Lower leg skin (tissue), 4 donors: ENCODE measurements at regions not wholly inside any gene's neighbourhood (a gene's known extent, or its start where the extent isn't known, plus 50 kb on each side); places are given as distances from the start of the nearest gene placed in this dataset.
"Not testable (repeated sequence)": the region's sequence is repeated elsewhere in the genome, so short reads cannot be mapped to it uniquely, and the experiment has no call there.

Experiments
- DNase-seq, 2 donors: peaks; one replicate each; pipeline ENCODE4 v3.0.0-alpha.2; 2019; ENCODE audit warnings: low spot score in 2 of 2
- H3K4me3 ChIP-seq: fragments of 200-600 bp; sonication (generic); 2 replicates; pipeline ENCODE4 v1.5.1; 2017; ENCODE audit warnings: mild to moderate bottlenecking, low read depth; ENCODE audit not compliant: poor library complexity, severe bottlenecking
- POLR2A ChIP-seq, 2 donors: fragments of 450-650 bp; IDR thresholded peaks; one replicate each; pipeline ENCODE4 v1.6.1; 2016 to 2017; ENCODE audit warnings: antibody characterized with exemption in 2 of 2, mild to moderate bottlenecking in 1 of 2, moderate library complexity in 1 of 2
- WGBS, 2 donors: methylation state at CpG; one replicate each; pipeline ENCODE4 v1.1.5; 2018; 5-methylcytosine and 5-hydroxymethylcytosine counted together
- intact Hi-C: fragments of 100-400 bp; cut with DNase I; formaldehyde crosslinking; loops from one replicate; pipeline ENCODE4 v1.15.0; 2023; ENCODE audit warnings: low total_unique reads
- TF ChIP-seq, protein P1 (sequence below), 3 donors: fragments of 450-650 bp; IDR thresholded peaks; one replicate each; pipeline ENCODE4 v1.5.1; 2016; ENCODE audit warnings: antibody characterized with exemption in 3 of 3, mild to moderate bottlenecking in 3 of 3, moderate library complexity in 2 of 3

DNA sequence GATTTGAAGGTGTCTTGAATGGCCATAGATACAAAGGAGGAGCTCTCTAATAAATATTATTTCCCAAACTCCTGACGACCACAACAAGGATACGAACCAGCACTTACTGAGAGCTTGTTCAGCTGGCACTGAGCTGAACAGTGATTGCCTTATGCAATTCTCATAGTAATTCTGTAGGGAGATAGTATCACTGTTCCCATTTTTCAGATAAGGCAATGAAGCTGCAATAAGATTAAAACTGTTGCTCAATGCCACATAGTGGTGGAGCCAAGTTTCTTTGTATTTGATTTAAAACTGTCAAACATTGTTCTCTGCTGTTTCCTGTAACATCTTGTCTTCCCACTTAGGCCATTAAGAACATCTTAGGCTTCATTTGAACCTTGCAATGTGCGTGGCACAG lies 163.9 kb downstream of the RPLP1 start:
- 77 to 80% methylated on average over 3 of the region's 3 CpGs for WGBS, 2 donors
- intact Hi-C loops = no loop called here
- DNase-seq = no peak
- TF ChIP-seq POLR2A (IDR thresholded peaks at IDR 0.05) = no peak
- TF ChIP-seq, protein P1, sequence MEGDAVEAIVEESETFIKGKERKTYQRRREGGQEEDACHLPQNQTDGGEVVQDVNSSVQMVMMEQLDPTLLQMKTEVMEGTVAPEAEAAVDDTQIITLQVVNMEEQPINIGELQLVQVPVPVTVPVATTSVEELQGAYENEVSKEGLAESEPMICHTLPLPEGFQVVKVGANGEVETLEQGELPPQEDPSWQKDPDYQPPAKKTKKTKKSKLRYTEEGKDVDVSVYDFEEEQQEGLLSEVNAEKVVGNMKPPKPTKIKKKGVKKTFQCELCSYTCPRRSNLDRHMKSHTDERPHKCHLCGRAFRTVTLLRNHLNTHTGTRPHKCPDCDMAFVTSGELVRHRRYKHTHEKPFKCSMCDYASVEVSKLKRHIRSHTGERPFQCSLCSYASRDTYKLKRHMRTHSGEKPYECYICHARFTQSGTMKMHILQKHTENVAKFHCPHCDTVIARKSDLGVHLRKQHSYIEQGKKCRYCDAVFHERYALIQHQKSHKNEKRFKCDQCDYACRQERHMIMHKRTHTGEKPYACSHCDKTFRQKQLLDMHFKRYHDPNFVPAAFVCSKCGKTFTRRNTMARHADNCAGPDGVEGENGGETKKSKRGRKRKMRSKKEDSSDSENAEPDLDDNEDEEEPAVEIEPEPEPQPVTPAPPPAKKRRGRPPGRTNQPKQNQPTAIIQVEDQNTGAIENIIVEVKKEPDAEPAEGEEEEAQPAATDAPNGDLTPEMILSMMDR (IDR thresholded peaks at IDR 0.05) = no peak
- H3K4me3 ChIP-seq = no peak overlapping the region

DNA sequence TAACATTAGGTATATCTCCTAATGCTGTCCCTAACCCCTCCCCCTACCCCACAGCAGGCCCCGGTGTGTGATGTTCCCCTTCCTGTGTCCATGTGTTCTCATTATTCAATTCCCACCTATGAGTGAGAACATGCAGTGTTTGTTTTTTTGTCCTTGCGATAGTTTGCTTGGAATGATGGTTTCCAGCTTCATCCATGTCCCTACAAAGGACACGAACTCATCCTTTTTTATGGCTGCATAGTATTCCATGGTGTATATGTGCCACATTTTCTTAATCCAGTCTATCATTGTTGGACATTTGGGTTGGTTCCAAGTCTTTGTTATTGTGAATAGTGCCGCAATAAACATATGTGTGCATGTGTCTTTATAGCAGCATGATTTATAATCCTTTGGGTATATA lies 164.5 kb downstream of the RPLP1 start:
- intact Hi-C loops, H3K4me3 ChIP-seq: not testable (repeated sequence)
- 91 to 94% methylated on average over 4 of the region's 4 CpGs for WGBS, 2 donors
- DNase-seq = peak in 1 of 2 donors; percentile 17

DNA sequence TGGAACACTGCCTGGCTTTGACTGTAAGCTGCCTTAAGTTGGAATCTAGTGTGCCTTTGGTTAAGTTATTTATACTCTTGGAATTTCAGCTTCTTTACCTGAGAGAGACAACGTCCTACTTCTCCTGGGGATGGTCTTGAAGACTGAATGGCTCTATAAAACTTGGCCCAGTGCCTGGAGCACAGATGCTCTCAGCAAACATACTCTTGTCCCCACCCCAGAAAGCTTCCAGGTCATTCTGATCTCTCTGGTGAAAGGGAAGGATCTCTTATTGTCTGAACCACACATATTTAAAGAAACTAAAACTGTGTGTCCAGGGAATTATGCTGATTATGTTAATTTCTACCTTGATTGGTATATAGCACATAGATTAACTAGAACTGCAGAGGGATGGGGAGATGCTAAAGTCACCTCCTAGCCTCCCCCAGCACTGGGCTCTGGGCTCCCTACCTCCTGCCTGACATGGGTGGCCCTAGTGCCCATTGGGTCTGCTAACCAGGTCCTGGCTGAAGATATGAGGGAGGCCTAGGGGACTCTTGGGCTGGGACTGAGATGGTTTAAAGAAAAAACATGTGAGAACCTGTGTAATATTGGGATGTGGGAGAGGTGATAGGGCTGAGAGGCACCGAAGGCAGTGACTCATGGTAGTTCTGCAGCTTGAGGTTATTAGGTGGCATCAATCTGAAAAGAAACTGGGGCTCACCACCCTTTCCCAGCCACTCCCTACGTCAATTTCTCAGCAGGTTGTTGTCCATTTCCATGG lies 171.0 kb downstream of the RPLP1 start:
- peak; percentile 12 to 37 for DNase-seq
- no peak overlapping the region for H3K4me3 ChIP-seq
- TF ChIP-seq POLR2A (IDR thresholded peaks at IDR 0.05) = no peak
- TF ChIP-seq, protein P1 (IDR thresholded peaks at IDR 0.05) = no peak
- intact Hi-C loops = no loop called here
- 55 to 61% methylated on average over 3 of the region's 3 CpGs for WGBS, 2 donors

DNA sequence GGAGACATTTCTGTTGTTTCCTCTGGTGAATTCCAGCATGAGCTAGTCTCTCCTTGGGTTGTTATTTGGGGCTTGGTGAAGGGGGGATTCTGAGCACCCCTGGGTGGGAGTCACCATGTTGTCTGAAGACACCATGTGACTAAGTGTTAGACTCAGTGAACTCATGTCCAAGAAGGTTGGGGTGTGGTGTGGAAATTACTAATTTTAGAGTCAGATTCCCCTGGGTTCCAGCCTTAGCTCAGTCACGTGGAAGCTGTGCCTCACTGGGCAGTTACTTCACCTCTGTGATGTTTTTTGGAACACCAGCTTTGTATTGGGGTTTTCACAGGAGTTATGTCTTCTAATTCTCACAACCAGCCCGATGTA lies 171.5 kb downstream of the RPLP1 start:
- 42 to 46% methylated on average over 2 of the region's 2 CpGs for WGBS, 2 donors
- no peak overlapping the region for H3K4me3 ChIP-seq
- TF ChIP-seq, protein P1 (IDR thresholded peaks at IDR 0.05) = no peak
- TF ChIP-seq POLR2A (IDR thresholded peaks at IDR 0.05) = no peak
- DNase-seq = peak; percentile 13 to 21
- intact Hi-C loops = no loop called here

DNA sequence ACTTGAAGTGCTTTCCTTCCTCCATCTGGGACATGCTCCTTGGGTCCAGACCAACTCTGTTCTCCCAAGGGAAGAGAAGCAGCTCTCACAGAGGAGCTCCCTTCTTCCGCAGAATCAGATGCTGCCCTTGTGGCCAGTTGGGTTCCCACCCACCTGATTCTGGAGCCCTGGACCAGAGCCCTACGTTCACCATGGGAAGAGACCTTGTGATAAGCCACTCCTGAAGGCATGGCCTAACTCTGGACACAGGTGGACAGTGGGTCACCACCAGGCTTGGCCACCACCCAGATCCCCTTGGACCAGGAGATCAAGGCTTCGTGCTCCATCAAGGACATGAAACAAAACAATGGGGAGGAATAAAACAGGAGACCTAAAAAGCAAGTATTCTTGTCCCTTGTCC lies 172.2 kb downstream of the RPLP1 start:
- TF ChIP-seq POLR2A (IDR thresholded peaks at IDR 0.05) = no peak
- TF ChIP-seq, protein P1 (IDR thresholded peaks at IDR 0.05) = no peak
- H3K4me3 ChIP-seq = no peak overlapping the region
- DNase-seq = peak in 1 of 2 donors; percentile 59
- intact Hi-C loops = no loop called here
- WGBS, 2 donors = 96% methylated on average over 3 of the region's 3 CpGs

DNA sequence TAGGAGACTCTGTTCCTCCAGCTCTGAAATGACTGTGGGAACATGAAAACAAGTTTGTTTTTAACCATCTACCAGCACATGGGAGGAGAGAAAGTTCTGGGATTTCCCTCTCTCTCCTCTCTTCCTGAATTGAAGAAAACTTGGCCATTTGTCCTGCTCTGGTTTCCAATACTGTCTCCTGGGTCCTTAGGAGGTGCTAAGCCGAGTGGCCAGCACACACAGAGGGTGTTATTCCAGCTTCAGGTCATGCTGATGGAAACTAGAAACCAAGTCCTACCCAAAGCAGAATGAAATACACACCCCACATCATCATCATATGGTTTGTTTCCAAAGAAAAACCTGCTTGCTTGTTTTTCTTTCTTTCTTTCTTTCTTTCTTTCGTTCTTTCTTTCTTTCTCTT lies 172.7 kb downstream of the RPLP1 start:
- intact Hi-C loops = no loop called here
- WGBS, 2 donors = 73 to 86% methylated on average over 1 to 2 of the region's 2 CpGs

More for the DNA sequence above, 172.7 kb downstream of the RPLP1 start:
- peak in 1 of 2 donors; percentile 9 for DNase-seq
- TF ChIP-seq, protein P1 (IDR thresholded peaks at IDR 0.05) = no peak
- no peak for TF ChIP-seq POLR2A (IDR thresholded peaks at IDR 0.05)
- no peak overlapping the region for H3K4me3 ChIP-seq
